IMR-90 (cell line): ENCODE measurements at regions not wholly inside any gene's neighbourhood (a gene's known extent, or its start where the extent isn't known, plus 50 kb on each side); places are given as distances from the start of the nearest gene placed in this dataset.

Source experiments
- ATAC-seq: fragments of 200-7000 bp; cut with Tn5 transposase; 2 replicates; pipeline ENCODE4 v1.9.1; 2020; ENCODE audit warnings: low read depth, mild to moderate bottlenecking, moderate library complexity
- BruUV-seq: library from RNA; stranded (reverse); fragments of 400-500 nt; replicated peaks from 2 replicates; lab custom pipeline; 2021; lab: Mats Ljungman, UMichigan
- CTCF ChIA-PET: fragments of 300-600 bp; formaldehyde crosslinking; extraction: SDS; loops from one replicate; lab custom pipeline; 2021; ENCODE audit warnings: antibody characterized with exemption; lab: Yijun Ruan, JAX
- POLR2A ChIA-PET: fragments of 300-600 bp; sonication (Branson Sonifier 250); formaldehyde crosslinking; loops from one replicate; lab custom pipeline; 2022; ENCODE audit warnings: antibody characterized with exemption; ENCODE audit not compliant: unreplicated experiment; lab: Charles Lee
- DNase-seq: peaks from one replicate; pipeline ENCODE4 v3.0.0; 2013
- H2AFZ ChIP-seq: replicated peaks from 2 replicates; pipeline ENCODE3; 2013; ENCODE audit warnings: low read length, mild to moderate bottlenecking; ENCODE audit not compliant: poor library complexity
- H2AK5ac ChIP-seq: 2 replicates; pipeline ENCODE4 v1.6.1; 2013; ENCODE audit warnings: low read depth, low read length, inconsistent platforms
- H2AK9ac ChIP-seq: replicated peaks from 2 replicates; pipeline ENCODE3; 2013; ENCODE audit warnings: mild to moderate bottlenecking, low read depth, low read length, moderate library complexity; ENCODE audit not compliant: poor library complexity
- H2BK120ac ChIP-seq: 2 replicates; pipeline ENCODE4 v1.6.1; 2013; ENCODE audit warnings: low read depth, low read length, inconsistent platforms
- H2BK15ac ChIP-seq: 3 replicates; pipeline ENCODE4 v1.6.1; 2013; ENCODE audit warnings: low read depth, low read length, inconsistent platforms
- H2BK20ac ChIP-seq: 2 replicates; pipeline ENCODE4 v1.6.1; 2013; ENCODE audit warnings: low read depth, mild to moderate bottlenecking, inconsistent platforms, low read length, moderate library complexity
- H2BK5ac ChIP-seq: 2 replicates; pipeline ENCODE4 v1.6.1; 2013; ENCODE audit warnings: mild to moderate bottlenecking, low read depth, low read length, inconsistent platforms; ENCODE audit not compliant: poor library complexity, severe bottlenecking
- H3K14ac ChIP-seq: replicated peaks from 2 replicates; pipeline ENCODE4 v1.6.1; 2013; ENCODE audit warnings: low read depth, low read length, inconsistent platforms
- H3K18ac ChIP-seq: 2 replicates; pipeline ENCODE4 v1.6.1; 2013; ENCODE audit warnings: low read depth, low read length, control low read depth
- H3K23ac ChIP-seq: 2 replicates; pipeline ENCODE4 v1.6.1; 2013; ENCODE audit warnings: low read depth, low read length, inconsistent platforms
- H3K27ac ChIP-seq: 2 replicates; pipeline ENCODE4 v1.5.1; 2013; ENCODE audit warnings: mild to moderate bottlenecking, control low read depth, low read length; ENCODE audit not compliant: insufficient read depth
- H3K27me3 ChIP-seq: 2 replicates; pipeline ENCODE4 v1.6.1; 2013; ENCODE audit warnings: low read length; ENCODE audit not compliant: control insufficient read depth, insufficient read depth
- H3K36me3 ChIP-seq: 2 replicates; pipeline ENCODE4 v1.6.1; 2013; ENCODE audit warnings: low read length, mixed read lengths; ENCODE audit not compliant: control insufficient read depth, insufficient read depth
- H3K4ac ChIP-seq: 2 replicates; pipeline ENCODE4 v1.6.1; 2013; ENCODE audit warnings: low read depth, low read length, inconsistent platforms
- H3K4me1 ChIP-seq: 2 replicates; pipeline ENCODE4 v1.6.1; 2013; ENCODE audit warnings: low read length, mixed read lengths; ENCODE audit not compliant: control insufficient read depth, insufficient read depth
- H3K4me2 ChIP-seq: 2 replicates; pipeline ENCODE4 v1.6.1; 2013; ENCODE audit warnings: low read depth, mild to moderate bottlenecking, control low read depth, low read length, moderate library complexity
- H3K4me3 ChIP-seq: 2 replicates; pipeline ENCODE4 v1.5.1; 2013; ENCODE audit warnings: low read depth, mild to moderate bottlenecking, control low read depth, low read length, moderate library complexity; ENCODE audit not compliant: insufficient read depth
- H3K56ac ChIP-seq: 2 replicates; pipeline ENCODE4 v1.6.1; 2013; ENCODE audit warnings: low read length, inconsistent platforms; ENCODE audit not compliant: insufficient read depth; ENCODE audit errors: extremely low read depth
- H3K79me1 ChIP-seq, 2 experiments: 2 replicates each; pipeline ENCODE4 v1.6.1; 2013; ENCODE audit warnings: low read length in 2 of 2, inconsistent platforms in 1 of 2, low read depth in 1 of 2
- H3K9ac ChIP-seq: 2 replicates; pipeline ENCODE4 v1.6.1; 2013; ENCODE audit warnings: low read depth, low read length, control low read depth
- H3K9me1 ChIP-seq: 2 replicates; pipeline ENCODE4 v1.6.1; 2013; ENCODE audit warnings: low read length, inconsistent platforms; ENCODE audit not compliant: insufficient read depth
- H3K9me3 ChIP-seq: 2 replicates; pipeline ENCODE4 v1.6.1; 2013; ENCODE audit warnings: low read length; ENCODE audit not compliant: control insufficient read depth, insufficient read depth
- H4K20me1 ChIP-seq: 2 replicates; pipeline ENCODE4 v1.6.1; 2013; ENCODE audit warnings: low read length, inconsistent platforms; ENCODE audit not compliant: insufficient read depth
- H4K5ac ChIP-seq: 2 replicates; pipeline ENCODE4 v1.6.1; 2013; ENCODE audit warnings: mild to moderate bottlenecking, low read depth, low read length, control low read depth
- H4K8ac ChIP-seq, 2 experiments: 2 replicates each; pipeline ENCODE4 v1.6.1; 2013; ENCODE audit warnings: low read depth in 2 of 2, low read length in 2 of 2, control low read depth in 1 of 2, inconsistent platforms in 1 of 2
- H4K91ac ChIP-seq: 2 replicates; pipeline ENCODE4 v1.6.1; 2013; ENCODE audit warnings: low read depth, low read length, inconsistent platforms; ENCODE audit not compliant: insufficient read depth
- BHLHE40 ChIP-seq: fragments of 150-350 bp; IDR thresholded peaks from 2 replicates; pipeline ENCODE4 v1.6.1; 2016; ENCODE audit warnings: mild to moderate bottlenecking, low read depth, low read length
- CEBPB ChIP-seq: IDR thresholded peaks from 2 replicates; pipeline ENCODE4 v1.6.1; 2012; ENCODE audit warnings: low read depth, low read length, improper control_type of control experiment
- CHD1 ChIP-seq: IDR thresholded peaks from 2 replicates; pipeline ENCODE4 v1.6.1; 2012; ENCODE audit warnings: low read depth, low read length, improper control_type of control experiment
- FOS ChIP-seq: fragments of 150-350 bp; IDR thresholded peaks from 2 replicates; pipeline ENCODE4 v1.6.1; 2016; ENCODE audit warnings: low read depth, low read length
- MAFK ChIP-seq: IDR thresholded peaks from 2 replicates; pipeline ENCODE4 v1.6.1; 2012; ENCODE audit warnings: low read depth, low read length, improper control_type of control experiment
- MAZ ChIP-seq: IDR thresholded peaks from 2 replicates; pipeline ENCODE4 v1.6.1; 2012; ENCODE audit warnings: low read depth, mild to moderate bottlenecking, low read length, improper control_type of control experiment, moderate library complexity, borderline replicate concordance
- MXI1 ChIP-seq: IDR thresholded peaks from 2 replicates; pipeline ENCODE4 v1.6.1; 2012; ENCODE audit warnings: low read depth, mild to moderate bottlenecking, low read length, moderate library complexity, borderline replicate concordance
- NFE2L2 ChIP-seq: fragments of 150-350 bp; IDR thresholded peaks from 2 replicates; pipeline ENCODE4 v1.6.1; 2016; ENCODE audit warnings: low read depth, mild to moderate bottlenecking, low read length
- RAD21 ChIP-seq: IDR thresholded peaks from 2 replicates; pipeline ENCODE4 v1.6.1; 2012; ENCODE audit warnings: low read length, improper control_type of control experiment
- RCOR1 ChIP-seq: IDR thresholded peaks from 2 replicates; pipeline ENCODE4 v1.6.1; 2012; ENCODE audit warnings: mild to moderate bottlenecking, low read length, improper control_type of control experiment; ENCODE audit not compliant: insufficient replicate concordance
- RFX5 ChIP-seq: IDR thresholded peaks from 2 replicates; pipeline ENCODE4 v1.8.0; 2012; ENCODE audit warnings: low read depth, mild to moderate bottlenecking, low read length, moderate library complexity
- WGBS, 2 experiments: methylation state at CpG; one replicate each; pipeline versions ENCODE4 v1.1.5 to v1.1.7; 2013; ENCODE audit warnings: missing lambda C conversion rate in 2 of 2; ENCODE audit not compliant: insufficient read length in 1 of 2; ENCODE audit errors: extremely low coverage in 2 of 2; 5-methylcytosine and 5-hydroxymethylcytosine counted together
- dilution Hi-C: fragments of 300-500 bp; cut with HindIII; formaldehyde crosslinking; loops from one replicate; pipeline ENCODE4 v1.14.3; 2018; ENCODE audit warnings: low sequenced_read_pairs; ENCODE audit not compliant: unreplicated experiment
- in situ Hi-C: fragments of 300-500 bp; cut with MboI; formaldehyde crosslinking; loops from 3 replicates; pipeline ENCODE4 v1.14.3; 2019; ENCODE audit warnings: low sequenced_read_pairs, inconsistent platforms, mixed read lengths
- intact Hi-C: fragments of 100-400 bp; cut with micrococcal nuclease; formaldehyde crosslinking; loops from 2 replicates; pipeline ENCODE4 v1.10.0; 2022
- TF ChIP-seq, protein P1 (sequence below): conservative IDR thresholded peaks from 2 replicates; pipeline ENCODE4 v1.5.1; 2012; ENCODE audit warnings: mild to moderate bottlenecking, low read depth, low read length, improper control_type of control experiment

DNA sequence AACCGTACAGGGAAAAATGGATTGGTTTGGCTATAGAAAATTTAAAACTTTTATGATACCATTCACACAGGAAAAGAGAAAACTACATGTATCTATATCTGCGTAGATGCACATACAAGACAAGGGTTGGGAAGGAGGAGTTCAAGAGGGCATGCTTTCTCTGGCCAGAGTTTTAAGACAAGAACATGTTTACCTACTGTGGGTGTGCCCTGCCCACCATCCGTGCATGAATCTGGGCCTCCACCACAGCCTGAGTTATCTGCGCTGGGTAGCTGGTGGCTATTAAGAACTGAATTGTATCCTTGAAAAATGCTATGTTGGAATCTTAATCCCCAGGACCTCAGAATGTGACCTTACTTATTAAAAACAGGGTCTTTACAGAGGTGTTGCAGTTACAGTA lies 151.6 kb downstream of the AASDH start:
- in situ Hi-C loops (no loop called here), dilution Hi-C loops (no loop called here), intact Hi-C loops (no loop called here)
- ChIA-PET POLR2A (no interaction called here), CTCF (no interaction called here)
- Histone ChIP-seq H3K36me3 (no peaks in the 10 kb centered on the region), H3K27ac (no peak overlapping the region), H2AK5ac (no peak overlapping the region), H3K4me1 (no peaks in the 10 kb centered on the region), H2AK9ac (no peak overlapping the region), H3K4me2 (no peak overlapping the region), H3K27me3 (no peaks in the 10 kb centered on the region), H3K9ac (no peak overlapping the region), H3K9me1 (no peaks in the 10 kb centered on the region), H3K23ac (no peak overlapping the region), H3K79me1 (no peaks in the 10 kb centered on the region), H2BK120ac (no peak overlapping the region), H3K14ac (no peak overlapping the region), H4K20me1 (no peaks in the 10 kb centered on the region), H3K9me3 (no peaks in the 10 kb centered on the region), H2BK20ac (no peak overlapping the region), H3K4ac (no peak overlapping the region), H2BK15ac (no peak overlapping the region), H3K18ac (no peak overlapping the region), H4K5ac (no peak overlapping the region), H4K8ac (no peak overlapping the region), H3K56ac (no peak overlapping the region), H2AFZ (no peak overlapping the region), H2BK5ac (no peak overlapping the region), H3K4me3 (no peak overlapping the region), H4K91ac (no peak overlapping the region)
- no peak for ATAC-seq
- no CpG with 5 or more reads among the region's 4 CpGs for WGBS, 2 experiments
- no peak for TF ChIP-seq BHLHE40
- no peak for TF ChIP-seq MXI1
- no peak for TF ChIP-seq RFX5
- TF ChIP-seq RCOR1, result no peak
- no peak for TF ChIP-seq FOS
- TF ChIP-seq MAFK, result no peak
- TF ChIP-seq MAZ, result no peak
- TF ChIP-seq CHD1, result no peak
- TF ChIP-seq, protein P1, sequence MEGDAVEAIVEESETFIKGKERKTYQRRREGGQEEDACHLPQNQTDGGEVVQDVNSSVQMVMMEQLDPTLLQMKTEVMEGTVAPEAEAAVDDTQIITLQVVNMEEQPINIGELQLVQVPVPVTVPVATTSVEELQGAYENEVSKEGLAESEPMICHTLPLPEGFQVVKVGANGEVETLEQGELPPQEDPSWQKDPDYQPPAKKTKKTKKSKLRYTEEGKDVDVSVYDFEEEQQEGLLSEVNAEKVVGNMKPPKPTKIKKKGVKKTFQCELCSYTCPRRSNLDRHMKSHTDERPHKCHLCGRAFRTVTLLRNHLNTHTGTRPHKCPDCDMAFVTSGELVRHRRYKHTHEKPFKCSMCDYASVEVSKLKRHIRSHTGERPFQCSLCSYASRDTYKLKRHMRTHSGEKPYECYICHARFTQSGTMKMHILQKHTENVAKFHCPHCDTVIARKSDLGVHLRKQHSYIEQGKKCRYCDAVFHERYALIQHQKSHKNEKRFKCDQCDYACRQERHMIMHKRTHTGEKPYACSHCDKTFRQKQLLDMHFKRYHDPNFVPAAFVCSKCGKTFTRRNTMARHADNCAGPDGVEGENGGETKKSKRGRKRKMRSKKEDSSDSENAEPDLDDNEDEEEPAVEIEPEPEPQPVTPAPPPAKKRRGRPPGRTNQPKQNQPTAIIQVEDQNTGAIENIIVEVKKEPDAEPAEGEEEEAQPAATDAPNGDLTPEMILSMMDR, result no peak
- no peak for TF ChIP-seq RAD21
- no peak for TF ChIP-seq CEBPB
- no peak for TF ChIP-seq NFE2L2
- DNase-seq, result no peak
- no TSS peak for BruUV-seq
